PC-3 (cell line): ENCODE measurements at regions not wholly inside any gene's neighbourhood (a gene's known extent, or its start where the extent isn't known, plus 50 kb on each side); places are given as distances from the start of the nearest gene placed in this dataset.

Experiments used
- ATAC-seq: fragments of 200-7000 bp; cut with Tn5 transposase; 2 replicates; pipeline ENCODE4 v1.9.1; 2020; ENCODE audit warnings: mild to moderate bottlenecking, moderate library complexity
- BruUV-seq: library from RNA; stranded (reverse); fragments of 400-500 nt; replicated peaks from 2 replicates; lab custom pipeline; 2021; lab: Mats Ljungman, UMichigan
- CTCF ChIA-PET: fragments of 300-600 bp; sonication (Branson Sonifier 250); formaldehyde crosslinking; loops from one replicate; lab custom pipeline; 2022; ENCODE audit warnings: antibody characterized with exemption; lab: Charles Lee
- POLR2A ChIA-PET: fragments of 300-600 bp; sonication (Branson Sonifier 250); formaldehyde crosslinking; loops from one replicate; lab custom pipeline; 2022; ENCODE audit warnings: antibody characterized with exemption; ENCODE audit not compliant: unreplicated experiment; lab: Charles Lee
- DNase-seq: peaks from one replicate; pipeline ENCODE4 v3.0.0-alpha.2; 2015
- H2AFZ ChIP-seq: fragments of 300-600 bp; sonication (generic); 2 replicates; pipeline ENCODE4 v1.6.0; 2016; ENCODE audit warnings: antibody characterized with exemption, low read length
- H3F3A ChIP-seq: fragments of 300-600 bp; sonication (generic); one replicate; pipeline ENCODE4 v1.6.0; 2017; ENCODE audit warnings: antibody characterized with exemption, low read length, control low read depth, mild to moderate bottlenecking; ENCODE audit not compliant: unreplicated experiment
- H3K27ac ChIP-seq: fragments of 300-600 bp; sonication (generic); 2 replicates; pipeline ENCODE4 v1.5.1; 2016; ENCODE audit warnings: mild to moderate bottlenecking, low read length
- H3K27me3 ChIP-seq: fragments of 300-600 bp; sonication (generic); 2 replicates; pipeline ENCODE4 v1.6.1; 2016; ENCODE audit warnings: low read length, mixed read lengths
- H3K36me3 ChIP-seq: fragments of 300-600 bp; sonication (generic); 2 replicates; pipeline ENCODE4 v1.6.1; 2016; ENCODE audit warnings: low read depth, mixed run types, low read length, mixed read lengths
- H3K4me1 ChIP-seq: fragments of 300-600 bp; sonication (generic); 2 replicates; pipeline ENCODE4 v1.5.1; 2016; ENCODE audit warnings: low read length; ENCODE audit not compliant: insufficient read depth
- H3K4me2 ChIP-seq: fragments of 300-600 bp; sonication (generic); 2 replicates; pipeline ENCODE4 v1.6.0; 2016; ENCODE audit warnings: low read length
- H3K4me3 ChIP-seq: fragments of 300-600 bp; sonication (generic); 2 replicates; pipeline ENCODE4 v1.5.1; 2016; ENCODE audit warnings: mild to moderate bottlenecking, low read length, mixed read lengths
- H3K79me2 ChIP-seq: fragments of 300-600 bp; sonication (generic); 2 replicates; pipeline ENCODE4 v1.6.1; 2017; ENCODE audit warnings: low read length, mixed read lengths
- H3K9ac ChIP-seq: fragments of 300-600 bp; sonication (generic); 2 replicates; pipeline ENCODE4 v1.6.0; 2016; ENCODE audit warnings: mild to moderate bottlenecking, low read length
- H3K9me2 ChIP-seq: fragments of 300-600 bp; sonication (generic); replicated peaks from 2 replicates; pipeline ENCODE4 v1.6.1; 2016; ENCODE audit warnings: mixed run types, low read length, mixed read lengths
- H3K9me3 ChIP-seq: fragments of 300-600 bp; sonication (generic); 2 replicates; pipeline ENCODE4 v1.6.1; 2016; ENCODE audit warnings: low read length, mixed read lengths
- H4K20me1 ChIP-seq: fragments of 300-600 bp; sonication (generic); 2 replicates; pipeline ENCODE4 v1.6.1; 2016; ENCODE audit warnings: low read length, mixed read lengths
- EZH2 ChIP-seq: fragments of 300-600 bp; sonication (generic); IDR thresholded peaks from one replicate; pipeline ENCODE4 v1.6.1; 2017; ENCODE audit warnings: antibody characterized with exemption, mild to moderate bottlenecking, low read length; ENCODE audit not compliant: unreplicated experiment
- EZH2phosphoT487 ChIP-seq: fragments of 300-600 bp; sonication (generic); IDR thresholded peaks from 2 replicates; pipeline ENCODE4 v1.6.1; 2018; ENCODE audit warnings: mild to moderate bottlenecking, antibody characterized with exemption, low read length, borderline replicate concordance
- intact Hi-C: fragments of 100-400 bp; cut with micrococcal nuclease; formaldehyde crosslinking; loops from 2 replicates; pipeline ENCODE4 v1.9.0; 2023
- TF ChIP-seq, protein P1 (sequence below): fragments of 300-600 bp; sonication (generic); conservative IDR thresholded peaks from 2 replicates; pipeline ENCODE4 v1.5.1; 2017; ENCODE audit warnings: antibody characterized with exemption, low read depth, mild to moderate bottlenecking, low read length

- H2AFZ ChIP-seq: no peak overlapping the region
- TF ChIP-seq EZH2 (no peak), EZH2phosphoT487 (no peak)
- TF ChIP-seq, protein P1, sequence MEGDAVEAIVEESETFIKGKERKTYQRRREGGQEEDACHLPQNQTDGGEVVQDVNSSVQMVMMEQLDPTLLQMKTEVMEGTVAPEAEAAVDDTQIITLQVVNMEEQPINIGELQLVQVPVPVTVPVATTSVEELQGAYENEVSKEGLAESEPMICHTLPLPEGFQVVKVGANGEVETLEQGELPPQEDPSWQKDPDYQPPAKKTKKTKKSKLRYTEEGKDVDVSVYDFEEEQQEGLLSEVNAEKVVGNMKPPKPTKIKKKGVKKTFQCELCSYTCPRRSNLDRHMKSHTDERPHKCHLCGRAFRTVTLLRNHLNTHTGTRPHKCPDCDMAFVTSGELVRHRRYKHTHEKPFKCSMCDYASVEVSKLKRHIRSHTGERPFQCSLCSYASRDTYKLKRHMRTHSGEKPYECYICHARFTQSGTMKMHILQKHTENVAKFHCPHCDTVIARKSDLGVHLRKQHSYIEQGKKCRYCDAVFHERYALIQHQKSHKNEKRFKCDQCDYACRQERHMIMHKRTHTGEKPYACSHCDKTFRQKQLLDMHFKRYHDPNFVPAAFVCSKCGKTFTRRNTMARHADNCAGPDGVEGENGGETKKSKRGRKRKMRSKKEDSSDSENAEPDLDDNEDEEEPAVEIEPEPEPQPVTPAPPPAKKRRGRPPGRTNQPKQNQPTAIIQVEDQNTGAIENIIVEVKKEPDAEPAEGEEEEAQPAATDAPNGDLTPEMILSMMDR: no peak
- H3K79me2 ChIP-seq: no peaks in the 10 kb centered on the region
- H4K20me1 ChIP-seq: no peaks in the 10 kb centered on the region
- H3K9me2 ChIP-seq: no peaks in the 10 kb centered on the region
- H3K4me3 ChIP-seq: no peak overlapping the region
- H3K9ac ChIP-seq: no peak overlapping the region
- no peaks in the 10 kb centered on the region for H3K9me3 ChIP-seq
- H3F3A ChIP-seq: no peaks in the 10 kb centered on the region
- no TSS peak for BruUV-seq
- intact Hi-C loops: no loop called here
- POLR2A ChIA-PET: interaction anchor here (0.6 kb wide), 1 partner anchor 490 kb away, joined by 3 read pairs; no protein-coding TSS in a partner anchor
- H3K4me2 ChIP-seq: no peak overlapping the region
- no peaks in the 10 kb centered on the region for H3K4me1 ChIP-seq
- CTCF ChIA-PET: no interaction called here
- H3K27ac ChIP-seq: no peak overlapping the region
- H3K27me3 ChIP-seq: peaks cover 3% of the 10 kb centered on the region; the same call in 1 of the 2 replicates
- no peak for DNase-seq
- no peak for ATAC-seq
- no peaks in the 10 kb centered on the region for H3K36me3 ChIP-seq
Observed at GRCh38 chr6:44598679-44599078, 211.2 kb downstream of the CDC5L start.

GRCh38 chr6:44599672-44600071 lies 212.2 kb downstream of the CDC5L start:
- no peak for TF ChIP-seq EZH2phosphoT487
- TF ChIP-seq, protein P1: no peak
- DNase-seq: no peak
- Histone ChIP-seq H3K9me2 (no peaks in the 10 kb centered on the region), H3K4me2 (no peak overlapping the region), H3K27me3 (peaks cover 3% of the 10 kb centered on the region; the same call in 1 of the 2 replicates), H3K27ac (no peak overlapping the region), H3K4me1 (no peaks in the 10 kb centered on the region), H3K79me2 (no peaks in the 10 kb centered on the region), H3K9me3 (no peaks in the 10 kb centered on the region), H3F3A (no peaks in the 10 kb centered on the region), H3K4me3 (no peak overlapping the region), H2AFZ (no peak overlapping the region), H4K20me1 (no peaks in the 10 kb centered on the region), H3K36me3 (no peaks in the 10 kb centered on the region), H3K9ac (no peak overlapping the region)
- BruUV-seq: no TSS peak
- CTCF ChIA-PET: no interaction called here
- intact Hi-C loops: no loop called here
- POLR2A ChIA-PET: interaction anchor here (0.8 kb wide), 1 partner anchor 799 kb away, joined by 5 read pairs; no protein-coding TSS in a partner anchor
- no peak for ATAC-seq

DNA sequence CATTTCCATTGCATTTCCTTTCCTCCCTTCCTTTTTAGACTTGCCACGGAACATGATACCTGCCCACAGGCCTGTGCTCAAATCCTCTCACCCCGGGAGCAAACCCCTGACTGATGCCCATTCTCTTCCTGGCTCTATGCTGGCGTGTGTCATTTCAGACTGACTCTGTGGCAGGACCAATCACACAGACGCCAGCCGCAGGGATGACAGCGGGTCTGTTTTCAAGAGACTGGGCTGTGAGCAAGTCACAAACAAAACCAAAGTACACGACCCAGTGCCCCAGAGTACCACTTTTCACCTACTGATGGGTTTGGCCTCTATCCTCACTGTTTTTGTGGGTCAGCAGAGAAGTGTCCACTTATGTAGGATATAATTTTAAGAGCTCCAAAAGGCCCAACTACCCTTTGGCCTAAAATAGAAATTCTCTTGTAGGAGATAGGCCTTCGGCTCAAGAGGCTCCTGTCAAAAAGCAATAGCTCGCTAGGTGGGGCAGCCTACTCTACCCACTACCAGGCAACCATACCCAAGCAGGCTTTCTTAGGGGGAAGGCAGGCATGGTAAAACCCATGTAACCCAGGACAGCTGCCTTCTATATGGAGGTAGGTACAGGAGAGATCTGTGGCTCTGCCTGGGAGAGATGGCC lies 215.7 kb downstream of the CDC5L start:
- no peaks in the 10 kb centered on the region for H3K27me3 ChIP-seq
- H3K9me2 ChIP-seq: no peaks in the 10 kb centered on the region
- H3K9ac ChIP-seq: no peak overlapping the region
- no peaks in the 10 kb centered on the region for H3K79me2 ChIP-seq
- H3K4me1 ChIP-seq: no peaks in the 10 kb centered on the region
- ATAC-seq (no peak), DNase-seq (no peak)
- ChIA-PET POLR2A (interaction anchor here (0.7 kb wide), 1 partner anchor 26 kb away, joined by 3 read pairs; no protein-coding TSS in a partner anchor), CTCF (no interaction called here)
- H3K4me3 ChIP-seq: no peak overlapping the region
- no TSS peak for BruUV-seq
- intact Hi-C loops: no loop called here
- H3K4me2 ChIP-seq: no peak overlapping the region
- H3K27ac ChIP-seq: no peak overlapping the region
- no peaks in the 10 kb centered on the region for H3K36me3 ChIP-seq
- H4K20me1 ChIP-seq: no peaks in the 10 kb centered on the region
- no peaks in the 10 kb centered on the region for H3F3A ChIP-seq
- no peak overlapping the region for H2AFZ ChIP-seq
- TF ChIP-seq, protein P1: no peak
- TF ChIP-seq EZH2phosphoT487 (no peak), EZH2 (no peak)
- no peaks in the 10 kb centered on the region for H3K9me3 ChIP-seq
